C4-2B (cell line): ENCODE measurements at regions not wholly inside any gene's neighbourhood (a gene's known extent, or its start where the extent isn't known, plus 50 kb on each side); places are given as distances from the start of the nearest gene placed in this dataset.

Source experiments
- ZFX ChIP-seq: fragments of 450-650 bp; IDR thresholded peaks from 2 replicates; pipeline ENCODE4 v1.6.1; 2017
- TF ChIP-seq, protein P1 (sequence below): fragments of 450-650 bp; conservative IDR thresholded peaks from 2 replicates; pipeline ENCODE4 v1.5.1; 2017; ENCODE audit warnings: mild to moderate bottlenecking

- TF ChIP-seq, protein P1, sequence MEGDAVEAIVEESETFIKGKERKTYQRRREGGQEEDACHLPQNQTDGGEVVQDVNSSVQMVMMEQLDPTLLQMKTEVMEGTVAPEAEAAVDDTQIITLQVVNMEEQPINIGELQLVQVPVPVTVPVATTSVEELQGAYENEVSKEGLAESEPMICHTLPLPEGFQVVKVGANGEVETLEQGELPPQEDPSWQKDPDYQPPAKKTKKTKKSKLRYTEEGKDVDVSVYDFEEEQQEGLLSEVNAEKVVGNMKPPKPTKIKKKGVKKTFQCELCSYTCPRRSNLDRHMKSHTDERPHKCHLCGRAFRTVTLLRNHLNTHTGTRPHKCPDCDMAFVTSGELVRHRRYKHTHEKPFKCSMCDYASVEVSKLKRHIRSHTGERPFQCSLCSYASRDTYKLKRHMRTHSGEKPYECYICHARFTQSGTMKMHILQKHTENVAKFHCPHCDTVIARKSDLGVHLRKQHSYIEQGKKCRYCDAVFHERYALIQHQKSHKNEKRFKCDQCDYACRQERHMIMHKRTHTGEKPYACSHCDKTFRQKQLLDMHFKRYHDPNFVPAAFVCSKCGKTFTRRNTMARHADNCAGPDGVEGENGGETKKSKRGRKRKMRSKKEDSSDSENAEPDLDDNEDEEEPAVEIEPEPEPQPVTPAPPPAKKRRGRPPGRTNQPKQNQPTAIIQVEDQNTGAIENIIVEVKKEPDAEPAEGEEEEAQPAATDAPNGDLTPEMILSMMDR = no peak
- no peak for TF ChIP-seq ZFX
Observed at GRCh38 chrX:42128020-42128419, 204.7 kb upstream of the CASK start.
